HT-29 (cell line): ENCODE measurements at regions not wholly inside any gene's neighbourhood (a gene's known extent, or its start where the extent isn't known, plus 50 kb on each side); places are given as distances from the start of the nearest gene placed in this dataset.
"Not testable (repeated sequence)": the region's sequence is repeated elsewhere in the genome, so short reads cannot be mapped to it uniquely, and the experiment has no call there.

Source experiments
- DNase-seq: peaks from one replicate; pipeline ENCODE4 v3.0.0-alpha.2; 2015; ENCODE audit warnings: low spot score

GRCh38 chr6:125354649-125355048 lies 52.9 kb upstream of the HDDC2 start:
- DNase-seq, result no peak

GRCh38 chr6:125356884-125357283 lies 55.1 kb upstream of the HDDC2 start:
- DNase-seq, result no peak

GRCh38 chr6:125357515-125358256 lies 55.9 kb upstream of the HDDC2 start:
- no peak for DNase-seq

GRCh38 chr6:125358898-125359297 lies 57.1 kb upstream of the HDDC2 start:
- DNase-seq, result no peak

- no peak for DNase-seq
Observed at GRCh38 chr6:125361868-125362267, 60.1 kb upstream of the HDDC2 start.

GRCh38 chr6:125363039-125363823 lies 61.5 kb upstream of the HDDC2 start:
- DNase-seq, result no peak

GRCh38 chr6:125363824-125364165 lies 62.0 kb upstream of the HDDC2 start:
- DNase-seq, result no peak

- no peak for DNase-seq
Observed at GRCh38 chr6:125365230-125365629, 63.5 kb upstream of the HDDC2 start.

- no peak for DNase-seq
Observed at GRCh38 chr6:125367036-125367782, 65.4 kb upstream of the HDDC2 start.

- no peak for DNase-seq
Observed at GRCh38 chr6:125370343-125370742, 68.6 kb upstream of the HDDC2 start.

GRCh38 chr6:125375013-125375412 lies 73.2 kb upstream of the HDDC2 start:
- no peak for DNase-seq

GRCh38 chr6:125375821-125376220 lies 74.1 kb upstream of the HDDC2 start:
- no peak for DNase-seq

GRCh38 chr6:125377621-125378020 lies 75.9 kb upstream of the HDDC2 start:
- no peak for DNase-seq

- DNase-seq, result no peak
Observed at GRCh38 chr6:125379174-125379573, 77.4 kb upstream of the HDDC2 start.

GRCh38 chr6:125380474-125380873 lies 78.7 kb upstream of the HDDC2 start:
- DNase-seq, result no peak

GRCh38 chr6:125386337-125386736 lies 84.6 kb upstream of the HDDC2 start:
- DNase-seq, result not testable (repeated sequence)

- no peak for DNase-seq
Observed at GRCh38 chr6:125392682-125393081, 90.9 kb upstream of the HDDC2 start.

- DNase-seq, result no peak
Observed at GRCh38 chr6:125393449-125393858, 91.7 kb upstream of the HDDC2 start.

GRCh38 chr6:125406741-125407140 lies 105.0 kb upstream of the HDDC2 start:
- DNase-seq, result no peak

GRCh38 chr6:125414507-125414906 lies 112.7 kb upstream of the HDDC2 start:
- DNase-seq, result no peak

- no peak for DNase-seq
Observed at GRCh38 chr6:125415913-125416312, 114.1 kb upstream of the HDDC2 start.

- DNase-seq, result no peak
Observed at GRCh38 chr6:125421836-125422235, 120.1 kb upstream of the HDDC2 start.

GRCh38 chr6:125423047-125423446 lies 121.3 kb upstream of the HDDC2 start:
- no peak for DNase-seq
